ENCODE measurements at regions not wholly inside any gene's neighbourhood (a gene's known extent, or its start where the extent isn't known, plus 50 kb on each side); places are given as distances from the start of the nearest gene placed in this dataset.
"Not testable (repeated sequence)": the region's sequence is repeated elsewhere in the genome, so short reads cannot be mapped to it uniquely, and the experiment has no call there.

- FAIRE-seq (no peak), DNase-seq (ENCODE audit: insufficient read length, low spot score) (no peak)
Observed at GRCh38 chr6:144969602-144970272, 684.6 kb downstream of the UTRN start.

- not testable (repeated sequence) for DNase-seq (ENCODE audit: insufficient read length, low spot score); FAIRE-seq
Observed at GRCh38 chr6:144977250-144977864, 692.2 kb downstream of the UTRN start.

- FAIRE-seq (no peak), DNase-seq (ENCODE audit: insufficient read length, low spot score) (no peak)
Observed at GRCh38 chr6:144978208-144978607, 693.1 kb downstream of the UTRN start.

GRCh38 chr6:144986271-144986670 is 701.1 kb downstream of the UTRN start:
- DNase-seq (ENCODE audit: insufficient read length, low spot score) = no peak
- no peak for FAIRE-seq

- DNase-seq (ENCODE audit: insufficient read length, low spot score) (no peak), FAIRE-seq (no peak)
Observed at GRCh38 chr6:144989319-144990107, 704.4 kb downstream of the UTRN start.

- DNase-seq (ENCODE audit: insufficient read length, low spot score) (no peak), FAIRE-seq (no peak)
Observed at GRCh38 chr6:144990784-144991183, 705.6 kb downstream of the UTRN start.

GRCh38 chr6:144993870-144994269 is 708.7 kb downstream of the UTRN start:
- DNase-seq (ENCODE audit: insufficient read length, low spot score) (peak; percentile 15), FAIRE-seq (no peak)

- FAIRE-seq (no peak), DNase-seq (ENCODE audit: insufficient read length, low spot score) (no peak)
Observed at GRCh38 chr6:144997996-144998395, 712.9 kb downstream of the UTRN start.

GRCh38 chr6:144999127-144999526 is 714.0 kb downstream of the UTRN start:
- FAIRE-seq = no peak
- DNase-seq (ENCODE audit: insufficient read length, low spot score) = no peak

GRCh38 chr6:145003145-145003544 is 718.0 kb downstream of the UTRN start:
- FAIRE-seq (no peak), DNase-seq (ENCODE audit: insufficient read length, low spot score) (no peak)

- DNase-seq (ENCODE audit: insufficient read length, low spot score) (no peak), FAIRE-seq (no peak)
Observed at GRCh38 chr6:145006914-145007313, 721.8 kb downstream of the UTRN start.

GRCh38 chr6:145008715-145009114 is 723.6 kb downstream of the UTRN start:
- FAIRE-seq = no peak
- no peak for DNase-seq (ENCODE audit: insufficient read length, low spot score)

- DNase-seq (ENCODE audit: insufficient read length, low spot score) = no peak
- FAIRE-seq = no peak
Observed at GRCh38 chr6:145009711-145010110, 724.6 kb downstream of the UTRN start.

GRCh38 chr6:145012039-145012662 is 723.2 kb downstream of the EPM2A start:
- FAIRE-seq (no peak), DNase-seq (ENCODE audit: insufficient read length, low spot score) (no peak)

- peak; percentile 51 for DNase-seq (ENCODE audit: insufficient read length, low spot score)
- FAIRE-seq = peak; percentile 70
Observed at GRCh38 chr6:145015739-145016558, 719.4 kb downstream of the EPM2A start.

GRCh38 chr6:145017051-145017450 is 718.3 kb downstream of the EPM2A start:
- FAIRE-seq = no peak
- no peak for DNase-seq (ENCODE audit: insufficient read length, low spot score)

GRCh38 chr6:145017516-145017915 is 717.8 kb downstream of the EPM2A start:
- DNase-seq (ENCODE audit: insufficient read length, low spot score) (no peak), FAIRE-seq (no peak)

- no peak for FAIRE-seq
Observed at GRCh38 chr6:145018027-145018426, 717.3 kb downstream of the EPM2A start.

GRCh38 chr6:145020114-145020513 is 715.2 kb downstream of the EPM2A start:
- no peak for FAIRE-seq
- no peak for DNase-seq (ENCODE audit: insufficient read length, low spot score)

More at GRCh38 chr6:145018027-145018426, 717.3 kb downstream of the EPM2A start:
- DNase-seq (ENCODE audit: insufficient read length, low spot score) = no peak

- DNase-seq (ENCODE audit: insufficient read length, low spot score) = no peak
- FAIRE-seq = no peak
Observed at GRCh38 chr6:145020543-145020942, 714.8 kb downstream of the EPM2A start.

Measured in HTR-8/SVneo (cell line).